C4-2B (cell line): ENCODE measurements at regions not wholly inside any gene's neighbourhood (a gene's known extent, or its start where the extent isn't known, plus 50 kb on each side); places are given as distances from the start of the nearest gene placed in this dataset.

Source experiments
- CTCF ChIP-seq: fragments of 450-650 bp; conservative IDR thresholded peaks from 2 replicates; pipeline ENCODE4 v1.5.1; 2017; ENCODE audit warnings: mild to moderate bottlenecking
- ZFX ChIP-seq: fragments of 450-650 bp; IDR thresholded peaks from 2 replicates; pipeline ENCODE4 v1.6.1; 2017

- no peak for TF ChIP-seq CTCF
- no peak for TF ChIP-seq ZFX
Observed at GRCh38 chr2:82283075-82283474, 1978.5 kb upstream of the LRRTM1 start.
